ENCODE measurements at regions not wholly inside any gene's neighbourhood (a gene's known extent, or its start where the extent isn't known, plus 50 kb on each side); places are given as distances from the start of the nearest gene placed in this dataset.

GRCh38 chr17:54439816-54440215, 460.8 kb upstream of the TOM1L1 start:
- TF ChIP-seq, protein P1, sequence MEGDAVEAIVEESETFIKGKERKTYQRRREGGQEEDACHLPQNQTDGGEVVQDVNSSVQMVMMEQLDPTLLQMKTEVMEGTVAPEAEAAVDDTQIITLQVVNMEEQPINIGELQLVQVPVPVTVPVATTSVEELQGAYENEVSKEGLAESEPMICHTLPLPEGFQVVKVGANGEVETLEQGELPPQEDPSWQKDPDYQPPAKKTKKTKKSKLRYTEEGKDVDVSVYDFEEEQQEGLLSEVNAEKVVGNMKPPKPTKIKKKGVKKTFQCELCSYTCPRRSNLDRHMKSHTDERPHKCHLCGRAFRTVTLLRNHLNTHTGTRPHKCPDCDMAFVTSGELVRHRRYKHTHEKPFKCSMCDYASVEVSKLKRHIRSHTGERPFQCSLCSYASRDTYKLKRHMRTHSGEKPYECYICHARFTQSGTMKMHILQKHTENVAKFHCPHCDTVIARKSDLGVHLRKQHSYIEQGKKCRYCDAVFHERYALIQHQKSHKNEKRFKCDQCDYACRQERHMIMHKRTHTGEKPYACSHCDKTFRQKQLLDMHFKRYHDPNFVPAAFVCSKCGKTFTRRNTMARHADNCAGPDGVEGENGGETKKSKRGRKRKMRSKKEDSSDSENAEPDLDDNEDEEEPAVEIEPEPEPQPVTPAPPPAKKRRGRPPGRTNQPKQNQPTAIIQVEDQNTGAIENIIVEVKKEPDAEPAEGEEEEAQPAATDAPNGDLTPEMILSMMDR (IDR thresholded peaks at IDR 0.05) = no peak
- no peak for TF ChIP-seq POLR2A (IDR thresholded peaks at IDR 0.05)

Data from right lobe of liver (tissue), 4 donors.